Neuronal stem cell (in vitro differentiated cells): ENCODE measurements at regions not wholly inside any gene's neighbourhood (a gene's known extent, or its start where the extent isn't known, plus 50 kb on each side); places are given as distances from the start of the nearest gene placed in this dataset.

Experiments used
- DNase-seq: peaks from one replicate; pipeline ENCODE4 v3.0.0-alpha.2; 2013; ENCODE audit warnings: low spot score
- H2AFZ ChIP-seq: one replicate; pipeline ENCODE4 v1.6.1; 2013; ENCODE audit warnings: mild to moderate bottlenecking, low read length, inconsistent platforms
- H2AK5ac ChIP-seq: 2 replicates; pipeline ENCODE4 v1.6.1; 2013; ENCODE audit warnings: low read depth, mild to moderate bottlenecking, inconsistent platforms, low read length, moderate library complexity, mixed read lengths
- H2BK120ac ChIP-seq: 2 replicates; pipeline ENCODE4 v1.6.1; 2013; ENCODE audit warnings: low read depth, mild to moderate bottlenecking, inconsistent platforms, low read length, moderate library complexity, mixed read lengths
- H2BK12ac ChIP-seq: one replicate; pipeline ENCODE4 v1.6.1; 2013; ENCODE audit warnings: low read length, inconsistent platforms
- H2BK15ac ChIP-seq: 2 replicates; pipeline ENCODE4 v1.6.1; 2013; ENCODE audit warnings: mild to moderate bottlenecking, low read length, inconsistent platforms, mixed read lengths
- H2BK5ac ChIP-seq: one replicate; pipeline ENCODE4 v1.6.1; 2013; ENCODE audit warnings: inconsistent platforms, mild to moderate bottlenecking, low read length, moderate library complexity
- H3K14ac ChIP-seq: one replicate; pipeline ENCODE4 v1.6.1; 2013; ENCODE audit warnings: low read length, inconsistent platforms
- H3K18ac ChIP-seq: 2 replicates; pipeline ENCODE4 v1.6.1; 2013; ENCODE audit warnings: low read length, inconsistent platforms
- H3K23ac ChIP-seq: 2 replicates; pipeline ENCODE4 v1.6.1; 2013; ENCODE audit warnings: low read depth, mild to moderate bottlenecking, mixed read lengths, low read length, inconsistent platforms; ENCODE audit not compliant: poor library complexity
- H3K27ac ChIP-seq: replicated peaks from 3 replicates; pipeline ENCODE4 v1.5.1; 2013; ENCODE audit warnings: low read length, inconsistent platforms
- H3K27me3 ChIP-seq, 3 experiments: 2 replicates each; pipeline ENCODE4 v1.6.1; 2013; ENCODE audit warnings: low read length in 3 of 3, mild to moderate bottlenecking in 2 of 3, inconsistent platforms in 1 of 3, low read depth in 1 of 3, mixed read lengths in 1 of 3, moderate library complexity in 1 of 3; ENCODE audit not compliant: control insufficient read depth in 3 of 3, insufficient read depth in 3 of 3
- H3K36me3 ChIP-seq, 2 donors: replicated peaks in 1 of 2; 2 replicates each; pipeline ENCODE4 v1.6.1; 2013; ENCODE audit warnings: low read length in 2 of 2; ENCODE audit not compliant: control insufficient read depth in 2 of 2, insufficient read depth in 2 of 2
- H3K4ac ChIP-seq: 2 replicates; pipeline ENCODE4 v1.6.1; 2013; ENCODE audit warnings: inconsistent platforms, mild to moderate bottlenecking, low read length, moderate library complexity
- H3K4me1 ChIP-seq, 2 donors: 1 replicate in 1 of 2; 2 replicates in 1 of 2; pipeline ENCODE4 v1.6.1; 2013; ENCODE audit warnings: low read length in 2 of 2, low read depth in 1 of 2; ENCODE audit not compliant: control insufficient read depth in 2 of 2, insufficient read depth in 1 of 2
- H3K4me2 ChIP-seq: one replicate; pipeline ENCODE4 v1.6.1; 2013; ENCODE audit warnings: mild to moderate bottlenecking, low read length, inconsistent platforms; ENCODE audit not compliant: insufficient read depth, poor library complexity, severe bottlenecking
- H3K4me3 ChIP-seq, 2 donors: 2 replicates each; pipeline ENCODE4 v1.5.1; 2013; ENCODE audit warnings: low read length in 2 of 2, mild to moderate bottlenecking in 2 of 2, inconsistent platforms in 1 of 2, moderate library complexity in 1 of 2
- H3K79me1 ChIP-seq: one replicate; pipeline ENCODE4 v1.6.1; 2013; ENCODE audit warnings: low read depth, mild to moderate bottlenecking, inconsistent platforms, low read length, moderate library complexity
- H3K9ac ChIP-seq: one replicate; pipeline ENCODE4 v1.6.1; 2013; ENCODE audit warnings: mild to moderate bottlenecking, low read depth, low read length, inconsistent platforms; ENCODE audit not compliant: poor library complexity
- H3K9me3 ChIP-seq, 2 donors: replicated peaks in 1 of 2; 2 replicates each; pipeline versions ENCODE3 to v1.6.1; 2013; ENCODE audit warnings: low read length in 2 of 2, mild to moderate bottlenecking in 2 of 2, inconsistent platforms in 1 of 2, low read depth in 1 of 2, mixed read lengths in 1 of 2, moderate library complexity in 1 of 2; ENCODE audit not compliant: control insufficient read depth in 2 of 2, insufficient read depth in 1 of 2
- H4K8ac ChIP-seq: one replicate; pipeline ENCODE4 v1.6.1; 2013; ENCODE audit warnings: low read depth, mild to moderate bottlenecking, inconsistent platforms, low read length, moderate library complexity
- H4K91ac ChIP-seq: one replicate; pipeline ENCODE4 v1.6.1; 2013; ENCODE audit warnings: low read length, low read depth, mild to moderate bottlenecking, inconsistent platforms; ENCODE audit not compliant: poor library complexity
- WGBS, 2 donors: extraction: QIAGEN DNeasy Blood & Tissue Kit; methylation state at CpG; one replicate each; pipeline ENCODE4 v1.1.7; 2013; ENCODE audit warnings: missing lambda C conversion rate in 2 of 2, mixed read lengths in 1 of 2; ENCODE audit not compliant: insufficient read length in 2 of 2, insufficient replicate concordance in 1 of 2; ENCODE audit errors: extremely low coverage in 2 of 2; 5-methylcytosine and 5-hydroxymethylcytosine counted together

GRCh38 chr13:83996415-83996814 is 114.1 kb upstream of the SLITRK1 start:
- H2AFZ ChIP-seq: peak overlapping the region; percentile 61
- H2BK15ac ChIP-seq: no peak overlapping the region
- H3K79me1 ChIP-seq: no peaks in the 10 kb centered on the region
- H2AK5ac ChIP-seq: no peak overlapping the region
- no peak overlapping the region for H4K8ac ChIP-seq
- H3K14ac ChIP-seq: no peak overlapping the region
- H3K4me2 ChIP-seq: no peak overlapping the region
- H3K9me3 ChIP-seq: peaks cover 0 to 6% of the 10 kb centered on the region in 2 donors
- H3K36me3 ChIP-seq: no peaks in the 10 kb centered on the region
- peak overlapping the region; percentile 2 for H3K9ac ChIP-seq
- no peaks in the 10 kb centered on the region for H3K27me3 ChIP-seq
- H2BK120ac ChIP-seq: no peak overlapping the region
- H4K91ac ChIP-seq: no peak overlapping the region
- H3K18ac ChIP-seq: no peak overlapping the region
- no peak overlapping the region for H3K27ac ChIP-seq
- H2BK5ac ChIP-seq: no peak overlapping the region
- no peak overlapping the region for H3K4me3 ChIP-seq
- no CpG with 5 or more reads among the region's 9 CpGs for WGBS, 2 donors
- H3K4me1 ChIP-seq: no peaks in the 10 kb centered on the region
- H2BK12ac ChIP-seq: no peak overlapping the region
- no peak overlapping the region for H3K23ac ChIP-seq
- no peak overlapping the region for H3K4ac ChIP-seq
- no peak for DNase-seq

GRCh38 chr13:83995930-83996329 is 113.7 kb upstream of the SLITRK1 start:
- Histone ChIP-seq H3K9ac (no peak overlapping the region), H3K18ac (no peak overlapping the region), H2AFZ (peak overlapping the region; percentile 61), H3K4ac (no peak overlapping the region), H2BK15ac (no peak overlapping the region), H2BK5ac (no peak overlapping the region), H3K14ac (no peak overlapping the region), H3K36me3 (no peaks in the 10 kb centered on the region), H3K9me3 (peaks cover 0 to 6% of the 10 kb centered on the region in 2 donors), H2AK5ac (no peak overlapping the region), H4K91ac (no peak overlapping the region), H3K4me1 (no peaks in the 10 kb centered on the region), H3K27me3 (no peaks in the 10 kb centered on the region), H2BK12ac (no peak overlapping the region), H3K27ac (no peak overlapping the region), H3K4me2 (no peak overlapping the region), H3K4me3 (no peak overlapping the region), H2BK120ac (no peak overlapping the region), H3K79me1 (no peaks in the 10 kb centered on the region), H4K8ac (no peak overlapping the region), H3K23ac (no peak overlapping the region)
- DNase-seq: no peak
- WGBS, 2 donors: no CpG with 5 or more reads among the region's 7 CpGs

GRCh38 chr13:83992566-83993358 is 110.5 kb upstream of the SLITRK1 start:
- Histone ChIP-seq H3K9me3 (peaks cover 0 to 6% of the 10 kb centered on the region in 2 donors), H3K4me3 (no peak overlapping the region), H4K91ac (no peak overlapping the region), H2BK12ac (no peak overlapping the region), H3K9ac (no peak overlapping the region), H2BK15ac (no peak overlapping the region), H3K79me1 (no peaks in the 10 kb centered on the region), H2BK120ac (no peak overlapping the region), H3K4me2 (no peak overlapping the region), H3K18ac (no peak overlapping the region), H4K8ac (no peak overlapping the region), H3K27ac (no peak overlapping the region), H2AK5ac (no peak overlapping the region), H3K4ac (no peak overlapping the region), H3K36me3 (no peaks in the 10 kb centered on the region), H3K27me3 (no peaks in the 10 kb centered on the region), H3K23ac (no peak overlapping the region), H2AFZ (no peak overlapping the region), H3K4me1 (no peaks in the 10 kb centered on the region), H2BK5ac (no peak overlapping the region), H3K14ac (no peak overlapping the region)
- DNase-seq: no peak
- no CpG with 5 or more reads among the region's 13 CpGs for WGBS, 2 donors

GRCh38 chr13:83987394-83987793 is 105.1 kb upstream of the SLITRK1 start:
- H3K4me1 ChIP-seq: no peaks in the 10 kb centered on the region

More at GRCh38 chr13:83987394-83987793, 105.1 kb upstream of the SLITRK1 start:
- H2BK15ac ChIP-seq: no peak overlapping the region
- no peak overlapping the region for H3K4me2 ChIP-seq
- H3K4ac ChIP-seq: no peak overlapping the region
- no peak overlapping the region for H3K9ac ChIP-seq
- no peak overlapping the region for H2BK12ac ChIP-seq
- peaks cover 0 to 2% of the 10 kb centered on the region in 2 donors for H3K9me3 ChIP-seq
- H3K27me3 ChIP-seq: no peaks in the 10 kb centered on the region
- DNase-seq: no peak
- H4K91ac ChIP-seq: no peak overlapping the region
- no peak overlapping the region for H3K27ac ChIP-seq
- H3K14ac ChIP-seq: no peak overlapping the region
- H3K23ac ChIP-seq: no peak overlapping the region
- no peak overlapping the region for H3K18ac ChIP-seq
- WGBS, 2 donors: no CpG with 5 or more reads among the region's 1 CpG
- H2AK5ac ChIP-seq: no peak overlapping the region
- no peak overlapping the region for H3K4me3 ChIP-seq
- H2BK5ac ChIP-seq: no peak overlapping the region
- no peaks in the 10 kb centered on the region for H3K36me3 ChIP-seq
- no peak overlapping the region for H2AFZ ChIP-seq
- H2BK120ac ChIP-seq: no peak overlapping the region
- H3K79me1 ChIP-seq: no peaks in the 10 kb centered on the region
- no peak overlapping the region for H4K8ac ChIP-seq
